WTC11 (cell line): ENCODE measurements at regions not wholly inside any gene's neighbourhood (a gene's known extent, or its start where the extent isn't known, plus 50 kb on each side); places are given as distances from the start of the nearest gene placed in this dataset.

Source experiments
- ARID4B ChIP-seq: sonication (generic); formaldehyde crosslinking; IDR thresholded peaks from 2 replicates; pipeline ENCODE4 v1.8.0; 2023; ENCODE audit warnings: missing genetic modification reagents, mild to moderate bottlenecking, borderline replicate concordance
- ATF1 ChIP-seq: sonication (generic); formaldehyde crosslinking; IDR thresholded peaks from 2 replicates; pipeline ENCODE4 v1.8.1; 2023; ENCODE audit warnings: mild to moderate bottlenecking, moderate library complexity, missing genetic modification reagents
- CREM ChIP-seq: sonication (generic); formaldehyde crosslinking; IDR thresholded peaks from 2 replicates; pipeline ENCODE4 v1.8.1; 2022; ENCODE audit warnings: mild to moderate bottlenecking, missing genetic modification reagents, moderate library complexity
- PRDM15 ChIP-seq: sonication (generic); formaldehyde crosslinking; IDR thresholded peaks from 2 replicates; pipeline ENCODE4 v1.8.0; 2022; ENCODE audit warnings: missing genetic modification reagents
- SP1 ChIP-seq: sonication (generic); formaldehyde crosslinking; conservative IDR thresholded peaks from 2 replicates; pipeline ENCODE4 v1.8.1; 2022; ENCODE audit warnings: missing genetic modification reagents
- ZBTB21 ChIP-seq: sonication (generic); formaldehyde crosslinking; IDR thresholded peaks from 2 replicates; pipeline ENCODE4 v1.8.1; 2023; ENCODE audit warnings: mild to moderate bottlenecking, missing genetic modification reagents, borderline replicate concordance
- TF ChIP-seq, protein P1 (sequence below): sonication (generic); formaldehyde crosslinking; conservative IDR thresholded peaks from 2 replicates; pipeline ENCODE4 v1.8.1; 2022; ENCODE audit warnings: mild to moderate bottlenecking, missing genetic modification reagents
- TF ChIP-seq, protein P2 (sequence below): fragments of 200-600 bp; IDR thresholded peaks from 2 replicates; pipeline ENCODE4 v1.8.0; 2022; ENCODE audit warnings: antibody characterized with exemption
- TF ChIP-seq, protein P3 (sequence below): sonication (generic); formaldehyde crosslinking; IDR thresholded peaks from 2 replicates; pipeline ENCODE4 v1.8.1; 2023; ENCODE audit warnings: mild to moderate bottlenecking, missing genetic modification reagents, moderate library complexity

- TF ChIP-seq ATF1 (CRISPR knock-in tag) (no peak), SP1 (CRISPR knock-in tag) (no peak), ZBTB21 (CRISPR knock-in tag) (no peak), CREM (CRISPR knock-in tag) (no peak), PRDM15 (CRISPR knock-in tag) (no peak), ARID4B (CRISPR knock-in tag) (no peak)
- TF ChIP-seq, protein P1, sequence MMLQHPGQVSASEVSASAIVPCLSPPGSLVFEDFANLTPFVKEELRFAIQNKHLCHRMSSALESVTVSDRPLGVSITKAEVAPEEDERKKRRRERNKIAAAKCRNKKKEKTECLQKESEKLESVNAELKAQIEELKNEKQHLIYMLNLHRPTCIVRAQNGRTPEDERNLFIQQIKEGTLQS: no peak
- TF ChIP-seq, protein P2, sequence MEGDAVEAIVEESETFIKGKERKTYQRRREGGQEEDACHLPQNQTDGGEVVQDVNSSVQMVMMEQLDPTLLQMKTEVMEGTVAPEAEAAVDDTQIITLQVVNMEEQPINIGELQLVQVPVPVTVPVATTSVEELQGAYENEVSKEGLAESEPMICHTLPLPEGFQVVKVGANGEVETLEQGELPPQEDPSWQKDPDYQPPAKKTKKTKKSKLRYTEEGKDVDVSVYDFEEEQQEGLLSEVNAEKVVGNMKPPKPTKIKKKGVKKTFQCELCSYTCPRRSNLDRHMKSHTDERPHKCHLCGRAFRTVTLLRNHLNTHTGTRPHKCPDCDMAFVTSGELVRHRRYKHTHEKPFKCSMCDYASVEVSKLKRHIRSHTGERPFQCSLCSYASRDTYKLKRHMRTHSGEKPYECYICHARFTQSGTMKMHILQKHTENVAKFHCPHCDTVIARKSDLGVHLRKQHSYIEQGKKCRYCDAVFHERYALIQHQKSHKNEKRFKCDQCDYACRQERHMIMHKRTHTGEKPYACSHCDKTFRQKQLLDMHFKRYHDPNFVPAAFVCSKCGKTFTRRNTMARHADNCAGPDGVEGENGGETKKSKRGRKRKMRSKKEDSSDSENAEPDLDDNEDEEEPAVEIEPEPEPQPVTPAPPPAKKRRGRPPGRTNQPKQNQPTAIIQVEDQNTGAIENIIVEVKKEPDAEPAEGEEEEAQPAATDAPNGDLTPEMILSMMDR: no peak
- TF ChIP-seq, protein P3, sequence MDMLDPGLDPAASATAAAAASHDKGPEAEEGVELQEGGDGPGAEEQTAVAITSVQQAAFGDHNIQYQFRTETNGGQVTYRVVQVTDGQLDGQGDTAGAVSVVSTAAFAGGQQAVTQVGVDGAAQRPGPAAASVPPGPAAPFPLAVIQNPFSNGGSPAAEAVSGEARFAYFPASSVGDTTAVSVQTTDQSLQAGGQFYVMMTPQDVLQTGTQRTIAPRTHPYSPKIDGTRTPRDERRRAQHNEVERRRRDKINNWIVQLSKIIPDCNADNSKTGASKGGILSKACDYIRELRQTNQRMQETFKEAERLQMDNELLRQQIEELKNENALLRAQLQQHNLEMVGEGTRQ (CRISPR knock-in tag): no peak
These were observed 80.7 kb upstream of the EHBP1 start for GRCh38 chr2:62624855-62625254.
